HG03378 (cell line): ENCODE measurements at regions not wholly inside any gene's neighbourhood (a gene's known extent, or its start where the extent isn't known, plus 50 kb on each side); places are given as distances from the start of the nearest gene placed in this dataset.
"Not testable (repeated sequence)": the region's sequence is repeated elsewhere in the genome, so short reads cannot be mapped to it uniquely, and the experiment has no call there.

Experiments
- ATAC-seq: cut with Tn5 transposase; IDR thresholded peaks from one replicate; pipeline ENCODE4 v1.9.1; 2021; ENCODE audit warnings: mild to moderate bottlenecking, moderate library complexity; ENCODE audit not compliant: unreplicated experiment

GRCh38 chr3:187540847-187541246 lies 129.3 kb downstream of the SST start:
- ATAC-seq: no peak

DNA sequence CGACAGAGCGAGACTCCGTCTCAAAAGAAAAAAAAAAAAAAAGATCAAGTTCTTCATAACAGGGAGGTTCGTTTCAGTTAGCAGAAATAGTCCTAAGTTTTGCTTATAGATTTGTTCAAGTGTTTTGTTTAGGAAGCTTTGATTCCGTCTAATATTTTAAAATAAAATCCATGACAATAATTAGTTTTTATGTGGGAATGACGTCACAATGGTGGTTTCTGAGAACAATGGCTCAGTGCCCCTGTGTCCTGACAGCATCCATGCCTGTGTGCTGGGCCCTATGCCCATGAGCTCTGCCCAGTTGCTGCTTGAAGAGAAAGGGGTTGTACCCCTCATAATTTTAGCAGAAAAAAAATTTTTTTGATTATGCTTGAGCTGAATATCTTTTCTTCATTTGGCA lies 134.0 kb downstream of the SST start:
- ATAC-seq: no peak

DNA sequence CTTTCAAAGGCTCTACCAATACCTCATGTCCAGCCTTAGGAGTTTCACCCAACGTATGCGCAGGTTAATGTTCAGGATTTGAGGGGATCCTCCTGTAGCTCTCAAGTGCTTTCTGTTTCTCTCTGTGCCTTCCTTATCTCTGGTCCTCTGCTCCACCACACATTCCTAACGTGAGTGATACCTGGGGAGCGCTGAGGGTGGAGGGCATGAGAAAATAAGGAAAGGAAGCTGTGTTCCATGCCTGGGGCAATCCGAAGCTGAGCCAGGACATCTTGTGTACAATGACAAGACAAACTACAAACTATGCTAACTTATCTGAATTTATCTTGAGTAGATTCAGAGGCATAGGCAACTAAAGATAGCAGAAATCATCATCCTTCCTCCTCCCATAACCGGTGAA lies 136.4 kb downstream of the SST start:
- ATAC-seq: no peak

DNA sequence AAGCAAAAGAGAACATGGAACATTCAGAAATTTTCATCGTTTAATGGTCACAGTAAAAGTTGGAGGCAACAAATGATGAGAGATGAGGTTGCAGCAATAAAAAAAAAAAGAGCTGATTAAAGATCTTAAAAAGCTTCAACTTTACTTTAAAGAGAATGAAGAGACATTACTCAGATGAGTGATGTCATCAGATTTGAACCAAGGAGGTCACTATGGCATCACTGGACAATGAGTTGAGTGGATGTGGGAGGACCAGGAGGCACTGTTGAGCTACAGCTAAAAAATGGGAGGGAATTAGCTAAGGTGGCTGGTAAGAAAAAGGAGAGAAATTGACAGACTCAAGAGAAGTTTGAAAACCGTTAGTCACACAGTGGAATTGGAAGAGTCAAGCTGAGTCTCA lies 138.4 kb downstream of the SST start:
- ATAC-seq: no peak

GRCh38 chr3:187522890-187523289 lies 147.3 kb downstream of the SST start:
- ATAC-seq: no peak

GRCh38 chr3:187522293-187522692 lies 147.9 kb downstream of the SST start:
- ATAC-seq: no peak

DNA sequence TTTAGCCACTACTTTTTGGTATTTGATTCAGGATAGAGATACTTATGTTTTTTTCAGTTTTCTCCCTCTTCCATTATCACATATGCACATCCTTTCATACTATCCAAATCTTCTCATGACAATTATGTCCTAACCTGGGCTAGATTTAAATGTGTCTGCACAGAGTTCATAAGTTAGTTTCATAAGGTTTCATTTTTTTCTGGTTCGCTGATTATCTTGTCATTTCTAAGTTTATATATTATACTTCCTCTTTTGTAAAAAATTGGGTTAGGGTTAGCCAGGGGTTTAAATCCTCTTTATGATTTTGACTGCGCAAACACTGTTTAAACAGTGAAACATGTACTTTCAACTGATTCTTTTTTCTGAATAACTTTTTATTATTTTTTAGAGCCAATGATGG lies 148.6 kb downstream of the SST start:
- ATAC-seq: no peak

GRCh38 chr3:187520027-187520945 lies 149.9 kb downstream of the SST start:
- ATAC-seq: no peak

- ATAC-seq: no peak
Measured at GRCh38 chr3:187519428-187519890, 150.7 kb downstream of the SST start.

DNA sequence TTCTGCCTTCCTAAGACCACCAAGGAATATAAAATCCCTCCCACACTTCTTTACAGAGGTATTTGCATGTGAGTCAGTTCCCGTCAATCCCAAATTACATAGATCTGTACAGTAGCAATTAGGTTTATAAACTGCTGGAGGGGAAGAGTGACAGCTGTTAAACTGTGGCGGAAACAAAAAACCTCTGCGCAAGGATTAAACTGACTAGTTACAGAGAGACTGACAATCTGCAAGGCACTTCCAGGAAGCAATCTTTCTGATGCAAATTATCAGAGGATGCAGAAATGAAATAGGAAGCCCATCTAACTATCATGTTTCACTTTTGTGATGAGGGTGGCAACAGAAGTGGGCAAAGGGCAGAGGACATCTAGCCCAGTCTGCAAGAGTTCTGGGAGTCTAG lies 150.4 kb downstream of the RTP4 start:
- no peak for ATAC-seq

DNA sequence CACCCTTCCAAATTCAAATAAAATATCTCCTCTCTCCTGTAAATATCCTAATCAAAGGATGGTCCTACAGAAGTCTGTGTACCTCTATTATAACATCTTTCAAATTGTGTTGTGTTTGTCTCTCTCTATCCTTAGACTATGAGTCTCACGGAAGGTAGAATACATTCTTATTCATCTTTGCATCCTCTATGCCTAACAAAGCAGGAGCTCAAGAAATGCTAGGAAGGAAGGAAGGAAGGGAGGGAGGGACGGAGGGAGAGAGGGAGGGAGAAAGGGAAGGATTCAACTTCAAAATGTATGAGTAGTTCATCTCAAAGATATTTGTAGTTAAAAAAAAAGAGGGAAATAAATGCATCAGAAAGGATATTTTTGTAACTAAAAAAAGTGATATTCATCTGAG lies 150.0 kb downstream of the RTP4 start:
- ATAC-seq: no peak

GRCh38 chr3:187516446-187517185 lies 148.4 kb downstream of the RTP4 start:
- no peak for ATAC-seq

- ATAC-seq: no peak
Measured at GRCh38 chr3:187507905-187508304, 139.7 kb downstream of the RTP4 start.

DNA sequence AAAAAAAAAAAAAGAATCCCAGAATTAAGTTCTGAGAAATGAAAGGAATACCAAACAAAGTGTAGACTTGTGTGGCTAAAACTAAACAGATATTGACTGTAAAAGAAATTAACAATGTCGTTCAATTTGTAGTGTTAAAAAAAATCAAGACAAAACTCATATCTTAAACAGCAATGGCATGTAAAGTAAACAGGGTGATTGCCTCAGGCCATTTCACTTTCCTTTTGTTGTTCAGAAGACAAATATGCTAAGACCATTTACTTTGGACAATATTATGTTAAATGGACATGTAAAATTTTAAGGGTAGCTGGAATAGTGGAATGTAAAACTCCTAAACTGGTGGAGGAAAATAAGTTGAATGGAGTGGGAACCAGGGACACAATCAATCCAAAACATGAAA lies 139.1 kb downstream of the RTP4 start:
- no peak for ATAC-seq

DNA sequence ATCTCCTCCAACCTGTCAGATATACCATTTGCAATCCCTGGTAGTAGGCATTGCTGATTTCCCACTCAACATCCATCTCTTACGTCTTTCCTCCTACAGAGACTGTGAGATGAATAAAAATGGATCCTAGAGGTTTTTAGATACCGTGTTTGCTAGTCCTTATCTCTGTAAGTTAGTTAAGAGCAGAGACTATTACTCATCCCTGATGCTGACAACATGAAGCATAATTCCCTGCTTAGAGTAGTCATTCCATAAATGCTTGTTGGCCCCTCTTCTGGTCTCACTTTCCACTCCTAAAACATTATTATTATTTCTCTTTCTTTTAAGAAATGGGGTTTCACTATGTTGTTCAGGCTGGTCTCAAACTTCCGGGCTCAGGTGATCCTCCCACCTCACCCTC lies 136.2 kb downstream of the RTP4 start:
- no peak for ATAC-seq

DNA sequence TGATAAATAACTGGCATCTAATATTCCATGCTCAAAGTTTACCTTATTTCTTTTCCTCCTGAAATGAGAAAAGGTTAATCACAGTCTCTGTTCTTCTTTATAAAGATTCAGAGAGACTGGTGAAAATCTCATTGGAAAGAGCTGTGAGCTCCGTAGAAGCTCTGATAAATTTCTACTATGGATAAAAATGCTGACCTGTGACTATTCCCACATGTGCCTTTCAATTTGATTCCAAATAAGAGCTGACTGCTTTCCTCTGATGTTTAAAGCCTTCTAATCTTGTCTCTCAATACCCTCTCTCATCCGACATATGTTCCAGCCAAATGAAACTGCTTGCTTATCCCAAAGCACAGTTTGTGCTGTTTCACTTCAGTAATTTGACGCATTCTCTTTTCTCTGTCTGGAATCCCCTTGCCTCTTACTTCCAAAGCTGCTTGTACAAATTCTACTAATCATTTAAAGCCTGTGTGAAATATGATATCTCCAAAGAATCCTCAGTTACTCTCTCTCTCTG lies 130.1 kb downstream of the RTP4 start:
- no peak for ATAC-seq

- ATAC-seq: no peak
Measured at GRCh38 chr3:187497052-187497451, 128.9 kb downstream of the RTP4 start.

DNA sequence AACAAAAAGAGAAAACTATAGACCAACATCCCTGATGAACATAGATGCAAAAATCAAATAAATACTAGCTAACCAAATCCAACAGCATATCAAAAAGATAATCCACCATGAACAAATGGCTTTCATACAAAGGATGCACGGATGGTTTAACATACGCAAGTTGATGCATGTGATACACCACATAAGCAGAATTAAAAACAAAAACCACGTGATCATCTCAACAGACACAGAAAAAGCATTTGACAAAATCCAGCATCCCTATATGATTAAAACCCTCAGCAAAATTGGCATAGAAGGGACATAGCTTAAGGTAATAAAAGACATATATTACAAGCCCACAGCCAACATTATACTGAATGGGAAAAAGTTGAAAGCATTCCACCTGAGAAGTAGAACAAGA lies 125.9 kb downstream of the RTP4 start:
- ATAC-seq: not testable (repeated sequence)

DNA sequence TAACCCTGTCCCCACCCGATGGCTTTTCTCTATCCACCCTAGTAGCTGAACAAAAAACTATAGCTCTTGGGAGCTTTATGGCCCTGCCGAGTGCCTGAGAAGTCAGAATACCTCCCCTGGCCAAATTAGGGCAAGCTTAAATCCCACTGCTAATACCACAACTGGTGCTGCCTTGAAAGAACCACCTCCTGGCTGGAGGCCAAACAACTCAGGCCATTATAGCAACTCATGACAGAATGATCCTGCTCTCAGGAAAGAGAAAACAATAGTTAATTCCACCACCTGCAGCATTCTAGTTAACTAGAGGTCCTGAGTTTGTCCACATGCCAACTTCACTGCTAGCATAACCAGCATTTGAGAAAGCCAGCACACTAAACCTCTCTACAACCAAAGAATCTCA lies 123.2 kb downstream of the RTP4 start:
- ATAC-seq: no peak

DNA sequence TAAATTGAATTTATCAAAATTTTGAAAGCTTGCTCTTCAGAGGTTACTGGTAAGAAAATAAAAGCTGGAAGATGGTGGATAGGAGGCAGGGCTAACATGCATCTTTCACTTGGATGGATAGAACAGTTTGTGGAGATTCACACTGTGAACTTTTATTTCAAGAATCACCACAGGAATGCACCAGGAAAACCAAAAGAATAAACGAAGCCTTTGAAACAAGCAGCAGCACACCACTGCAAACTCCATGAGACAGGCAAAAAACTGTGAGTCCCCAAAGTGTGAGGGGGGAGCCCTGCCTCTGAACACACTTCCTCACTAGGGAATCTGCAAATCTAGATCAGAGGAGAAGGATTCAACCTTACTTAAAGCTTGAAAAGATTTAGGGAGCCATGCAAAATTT lies 122.2 kb downstream of the RTP4 start:
- ATAC-seq: no peak

- no peak for ATAC-seq
Measured at GRCh38 chr3:187484547-187485295, 116.5 kb downstream of the RTP4 start.
